ENCODE measurements at regions not wholly inside any gene's neighbourhood (a gene's known extent, or its start where the extent isn't known, plus 50 kb on each side); places are given as distances from the start of the nearest gene placed in this dataset.

DNA sequence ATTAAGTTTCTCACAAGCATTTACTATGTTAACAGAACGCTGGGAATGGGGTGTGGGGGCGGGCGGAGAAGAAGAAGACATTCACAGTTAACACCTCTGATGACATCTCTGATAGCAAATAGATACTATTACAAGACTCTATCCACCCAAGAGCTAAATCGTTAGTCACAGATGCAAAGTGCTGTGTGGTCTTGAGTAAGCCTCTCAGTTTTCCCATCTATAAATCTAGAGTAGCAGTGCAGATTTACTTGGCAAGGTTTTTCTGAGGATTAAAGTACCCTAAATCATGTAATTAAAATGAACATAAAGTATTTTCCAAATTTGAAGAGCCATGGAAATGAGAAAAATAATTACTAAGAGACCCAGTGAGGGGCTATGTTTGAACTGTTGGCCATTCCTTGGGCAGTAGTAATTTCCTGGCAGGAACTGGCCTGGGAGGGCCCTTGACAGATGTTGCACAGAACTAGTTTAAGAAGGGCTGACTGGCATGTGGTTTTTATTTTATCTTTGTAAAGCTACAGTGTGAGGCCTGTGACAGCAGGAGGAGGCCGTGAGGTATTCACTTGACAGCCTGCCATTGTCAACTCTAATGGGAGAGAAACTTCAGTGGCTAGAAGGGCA, 58.7 kb upstream of the APOBEC4 start:
- TF ChIP-seq, protein P1, sequence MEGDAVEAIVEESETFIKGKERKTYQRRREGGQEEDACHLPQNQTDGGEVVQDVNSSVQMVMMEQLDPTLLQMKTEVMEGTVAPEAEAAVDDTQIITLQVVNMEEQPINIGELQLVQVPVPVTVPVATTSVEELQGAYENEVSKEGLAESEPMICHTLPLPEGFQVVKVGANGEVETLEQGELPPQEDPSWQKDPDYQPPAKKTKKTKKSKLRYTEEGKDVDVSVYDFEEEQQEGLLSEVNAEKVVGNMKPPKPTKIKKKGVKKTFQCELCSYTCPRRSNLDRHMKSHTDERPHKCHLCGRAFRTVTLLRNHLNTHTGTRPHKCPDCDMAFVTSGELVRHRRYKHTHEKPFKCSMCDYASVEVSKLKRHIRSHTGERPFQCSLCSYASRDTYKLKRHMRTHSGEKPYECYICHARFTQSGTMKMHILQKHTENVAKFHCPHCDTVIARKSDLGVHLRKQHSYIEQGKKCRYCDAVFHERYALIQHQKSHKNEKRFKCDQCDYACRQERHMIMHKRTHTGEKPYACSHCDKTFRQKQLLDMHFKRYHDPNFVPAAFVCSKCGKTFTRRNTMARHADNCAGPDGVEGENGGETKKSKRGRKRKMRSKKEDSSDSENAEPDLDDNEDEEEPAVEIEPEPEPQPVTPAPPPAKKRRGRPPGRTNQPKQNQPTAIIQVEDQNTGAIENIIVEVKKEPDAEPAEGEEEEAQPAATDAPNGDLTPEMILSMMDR (IDR thresholded peaks at IDR 0.05) = no peak
- TF ChIP-seq POLR2A (IDR thresholded peaks at IDR 0.05) = no peak
- no peak for TF ChIP-seq POLR2AphosphoS5 (IDR thresholded peaks at IDR 0.05)

Measured in transverse colon (tissue), 4 donors.